ENCODE measurements at regions not wholly inside any gene's neighbourhood (a gene's known extent, or its start where the extent isn't known, plus 50 kb on each side); places are given as distances from the start of the nearest gene placed in this dataset.

DNA sequence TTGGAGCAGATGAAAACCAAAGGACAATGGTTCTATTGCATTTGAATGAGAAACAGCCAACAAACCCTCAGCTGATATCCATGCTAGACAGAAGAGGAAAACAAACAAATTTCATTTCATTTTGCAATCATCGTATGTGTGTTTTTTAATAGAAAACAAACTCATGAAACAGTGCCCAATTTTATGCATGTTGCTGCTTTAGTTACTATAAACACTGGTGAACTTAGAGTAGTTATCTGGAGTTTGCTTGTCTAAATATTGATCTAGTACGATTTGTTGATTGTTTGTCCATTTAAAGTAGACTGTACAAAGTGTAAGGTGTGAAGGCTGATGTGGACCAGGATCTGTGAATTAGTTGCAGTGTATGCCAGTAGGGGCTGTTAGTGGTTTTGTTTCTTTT, 166.6 kb downstream of the KITLG start:
- Mint-ChIP-seq H3K27ac (no peak overlapping the region), H3K9me3 (peaks cover 9% of the 10 kb centered on the region), H3K36me3 (no peaks in the 10 kb centered on the region), H3K4me3 (no peak overlapping the region), H3K27me3 (no peaks in the 10 kb centered on the region), H3K4me1 (ENCODE audit: unreplicated experiment) (no peaks in the 10 kb centered on the region)
- no peak for DNase-seq (ENCODE audit: extremely low spot score, unreplicated experiment)
- TF ChIP-seq CTCF (conservative IDR thresholded peaks at IDR 0.05), result no peak

GRCh38 chr12:88416155-88416554, 164.1 kb downstream of the KITLG start:
- Mint-ChIP-seq H3K27ac (no peak overlapping the region), H3K9me3 (no peaks in the 10 kb centered on the region), H3K4me1 (ENCODE audit: unreplicated experiment) (no peaks in the 10 kb centered on the region), H3K36me3 (no peaks in the 10 kb centered on the region), H3K27me3 (no peaks in the 10 kb centered on the region), H3K4me3 (no peak overlapping the region)
- no peak for DNase-seq (ENCODE audit: extremely low spot score, unreplicated experiment)
- TF ChIP-seq CTCF (conservative IDR thresholded peaks at IDR 0.05), result no peak

GRCh38 chr12:88416786-88417185, 163.5 kb downstream of the KITLG start:
- Mint-ChIP-seq H3K36me3 (no peaks in the 10 kb centered on the region), H3K27ac (no peak overlapping the region), H3K4me1 (ENCODE audit: unreplicated experiment) (no peaks in the 10 kb centered on the region), H3K4me3 (no peak overlapping the region), H3K9me3 (no peaks in the 10 kb centered on the region), H3K27me3 (no peaks in the 10 kb centered on the region)
- TF ChIP-seq CTCF (conservative IDR thresholded peaks at IDR 0.05), result no peak
- no peak for DNase-seq (ENCODE audit: extremely low spot score, unreplicated experiment)

GRCh38 chr12:88417531-88417930, 162.7 kb downstream of the KITLG start:
- Mint-ChIP-seq H3K27ac (no peak overlapping the region), H3K27me3 (no peaks in the 10 kb centered on the region), H3K4me1 (ENCODE audit: unreplicated experiment) (no peaks in the 10 kb centered on the region), H3K4me3 (no peak overlapping the region), H3K9me3 (no peaks in the 10 kb centered on the region), H3K36me3 (no peaks in the 10 kb centered on the region)
- no peak for DNase-seq (ENCODE audit: extremely low spot score, unreplicated experiment)
- no peak for TF ChIP-seq CTCF (conservative IDR thresholded peaks at IDR 0.05)

DNA sequence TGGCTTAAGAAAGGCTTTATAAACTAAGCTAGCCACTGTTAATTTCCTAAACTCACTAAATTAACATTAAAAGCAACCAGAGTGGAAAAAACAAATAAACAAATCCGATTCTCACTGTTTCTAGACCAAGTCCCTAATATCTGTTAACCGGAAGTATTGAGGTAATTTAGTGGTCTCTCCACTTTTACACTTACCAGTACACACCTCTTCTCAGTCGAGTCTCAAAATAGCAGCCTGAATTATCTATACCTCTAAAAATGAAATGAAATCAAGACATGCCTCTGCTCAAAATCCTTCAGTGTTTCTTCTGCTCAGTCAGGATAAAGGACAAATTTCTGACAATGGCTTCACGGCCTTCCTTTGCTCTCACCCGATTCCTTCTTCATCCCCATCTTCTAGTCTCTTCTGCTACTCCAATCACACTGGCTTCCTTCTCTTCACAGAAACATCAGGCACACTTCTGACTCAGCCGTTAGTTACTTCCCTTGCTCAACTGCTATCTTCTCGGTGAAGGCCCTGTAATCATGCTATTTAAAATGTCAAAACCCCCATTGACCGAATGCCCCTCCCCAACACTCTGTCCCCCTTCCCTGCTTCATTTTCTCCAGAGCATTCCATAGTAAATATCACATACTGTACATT, 161.3 kb downstream of the KITLG start:
- no peaks in the 10 kb centered on the region for H3K4me1 Mint-ChIP-seq (ENCODE audit: unreplicated experiment)

More for the DNA sequence above, 161.3 kb downstream of the KITLG start:
- no peak overlapping the region for H3K27ac Mint-ChIP-seq
- no peak for DNase-seq (ENCODE audit: extremely low spot score, unreplicated experiment)
- no peak for TF ChIP-seq CTCF (conservative IDR thresholded peaks at IDR 0.05)
- no peaks in the 10 kb centered on the region for H3K27me3 Mint-ChIP-seq
- no peak overlapping the region for H3K4me3 Mint-ChIP-seq
- no peaks in the 10 kb centered on the region for H3K36me3 Mint-ChIP-seq
- H3K9me3 Mint-ChIP-seq, result no peaks in the 10 kb centered on the region
